GM12892 (cell line): ENCODE measurements at regions not wholly inside any gene's neighbourhood (a gene's known extent, or its start where the extent isn't known, plus 50 kb on each side); places are given as distances from the start of the nearest gene placed in this dataset.

Experiments used
- POLR2A ChIP-seq: IDR thresholded peaks from 2 replicates; pipeline ENCODE4 v1.6.1; 2011; ENCODE audit warnings: low read depth, low read length, control low read depth
- POLR2AphosphoS5 ChIP-seq: IDR thresholded peaks from 2 replicates; pipeline ENCODE4 v1.6.1; 2011; ENCODE audit warnings: low read depth, low read length, control low read depth
- TAF1 ChIP-seq: IDR thresholded peaks from 2 replicates; pipeline ENCODE4 v1.6.1; 2011; ENCODE audit warnings: low read depth, mild to moderate bottlenecking, control low read depth, low read length, borderline replicate concordance

DNA sequence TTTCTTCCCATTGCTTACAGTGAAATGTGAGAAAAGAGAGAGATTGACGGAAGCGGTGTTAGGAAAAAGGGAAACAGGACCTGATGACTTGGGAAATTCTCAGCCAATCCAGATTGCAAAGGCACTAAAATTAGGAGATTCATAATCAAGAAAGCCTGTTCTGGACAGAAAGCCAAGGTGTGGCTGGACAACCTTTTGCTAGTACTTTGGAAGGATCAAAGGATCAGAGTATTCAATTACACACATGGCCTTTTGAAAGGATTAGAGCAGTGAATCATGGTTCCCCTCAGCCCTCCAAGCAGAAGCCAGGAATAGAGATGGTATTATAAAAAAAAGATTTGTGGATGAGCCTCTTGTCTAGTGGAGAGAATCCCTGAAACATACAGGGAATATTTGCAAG, 669.8 kb upstream of the ADAMTS5 start:
- TF ChIP-seq POLR2AphosphoS5 (no peak), POLR2A (no peak), TAF1 (no peak)
